Femur (tissue), 1 donor: ENCODE measurements at regions not wholly inside any gene's neighbourhood (a gene's known extent, or its start where the extent isn't known, plus 50 kb on each side); places are given as distances from the start of the nearest gene placed in this dataset.

ENCODE experiments used
- DNase-seq: peaks from one replicate; pipeline ENCODE4 v3.0.0-alpha.2; 2017

DNA sequence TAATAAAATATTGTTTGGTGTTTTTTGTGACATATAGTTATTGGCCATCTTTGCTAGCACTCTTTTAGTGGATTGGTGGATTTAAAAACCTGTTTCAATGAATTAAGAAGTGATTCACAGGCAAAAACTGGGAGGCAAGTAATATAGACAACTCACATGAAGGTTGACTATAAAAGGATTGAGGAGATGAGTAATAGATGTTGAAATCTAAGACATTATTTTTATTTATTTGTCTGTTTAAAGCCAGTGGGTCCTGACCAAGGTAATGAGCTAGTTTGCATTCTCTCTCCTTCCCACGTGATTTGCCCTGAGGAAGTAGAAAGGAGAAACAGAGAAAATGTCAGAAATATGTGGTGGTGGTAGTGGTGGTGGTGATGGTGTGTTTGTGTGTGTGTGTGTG lies 351.5 kb upstream of the ZP4 start:
- DNase-seq, result no peak

DNA sequence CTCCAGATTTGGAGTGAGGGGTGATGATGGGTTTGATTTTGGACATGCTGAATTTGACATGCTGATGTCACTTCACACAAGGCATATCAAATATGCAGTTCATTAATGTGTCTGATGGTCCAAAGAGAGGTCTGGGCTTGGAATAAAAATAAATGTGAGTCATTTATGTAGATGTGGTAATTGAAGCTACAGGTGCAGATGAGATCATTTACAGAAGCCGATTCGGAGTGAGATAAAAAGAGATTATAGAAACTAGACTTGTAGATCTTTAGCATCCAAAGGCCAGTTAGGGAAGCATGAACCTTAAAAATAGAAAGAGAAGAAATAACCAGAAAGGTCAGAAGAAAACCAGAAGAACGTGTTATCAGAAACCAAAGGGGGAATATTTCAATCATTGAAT lies 350.9 kb upstream of the ZP4 start:
- no peak for DNase-seq

DNA sequence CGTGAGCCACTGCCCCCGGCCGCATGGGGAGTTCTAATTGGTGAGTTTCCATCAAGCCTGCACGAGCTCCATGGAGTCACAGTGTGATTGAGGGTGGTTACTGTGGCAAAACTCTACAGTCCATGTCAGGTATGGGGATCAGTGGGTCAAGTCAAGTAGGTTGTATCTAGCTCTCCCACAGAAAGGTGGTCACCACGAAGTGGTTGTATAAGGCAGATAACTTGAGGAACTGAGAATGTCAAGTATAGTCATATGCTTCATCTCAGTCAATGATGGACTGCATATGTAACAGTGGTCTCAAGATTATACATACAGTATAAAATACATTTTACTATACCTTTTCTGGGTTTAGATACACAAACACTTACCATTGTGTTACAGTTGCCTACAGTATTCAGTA lies 348.6 kb upstream of the ZP4 start:
- DNase-seq, result no peak

DNA sequence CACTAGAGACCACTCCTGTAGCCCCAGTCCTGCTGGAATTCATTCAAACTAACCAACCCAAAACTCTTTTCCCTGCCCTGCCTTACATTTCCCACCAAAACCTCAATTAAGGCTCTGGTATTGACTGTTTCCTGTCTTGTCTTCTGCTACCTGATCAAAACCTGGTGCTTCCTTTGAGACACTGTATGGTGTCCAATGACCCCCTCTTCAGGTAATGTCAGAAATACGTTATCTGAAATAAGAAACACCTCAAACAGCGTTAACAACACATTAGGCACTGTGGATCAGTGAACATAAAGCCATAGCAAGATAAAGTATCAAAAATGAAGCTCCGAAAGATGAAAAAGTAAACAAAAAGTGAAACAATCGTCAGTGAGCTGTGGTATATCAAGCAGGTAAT lies 343.2 kb upstream of the ZP4 start:
- no peak for DNase-seq

DNA sequence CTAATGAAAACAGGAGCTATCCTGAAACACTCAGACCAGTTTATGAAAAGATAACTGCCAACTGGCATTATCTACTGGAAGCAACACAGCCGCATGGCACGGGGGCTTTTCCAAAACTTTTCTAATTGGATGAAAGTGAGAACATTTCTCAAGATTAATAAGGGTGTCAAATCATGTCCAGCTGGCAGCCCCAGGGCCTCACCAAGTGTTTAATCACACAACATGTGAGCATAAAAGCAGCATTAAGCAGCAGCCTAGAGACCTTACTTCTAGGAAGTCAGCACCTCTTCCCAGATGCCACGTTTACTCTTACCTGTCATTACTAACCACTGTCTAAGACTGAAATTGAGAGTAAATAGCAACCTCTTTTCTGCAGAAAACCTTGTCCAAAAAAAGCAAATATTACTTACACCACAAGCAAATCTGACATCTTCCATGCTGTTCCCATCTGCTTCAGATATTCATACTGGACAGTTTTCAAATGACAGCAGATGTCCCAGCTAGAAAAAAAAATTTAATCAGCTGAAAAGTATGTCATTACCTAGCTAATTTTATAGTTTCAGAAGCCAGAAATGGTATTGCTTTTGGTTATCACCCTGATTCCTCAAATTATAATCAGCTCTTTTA lies 341.5 kb upstream of the ZP4 start:
- DNase-seq, result peak; percentile 33

DNA sequence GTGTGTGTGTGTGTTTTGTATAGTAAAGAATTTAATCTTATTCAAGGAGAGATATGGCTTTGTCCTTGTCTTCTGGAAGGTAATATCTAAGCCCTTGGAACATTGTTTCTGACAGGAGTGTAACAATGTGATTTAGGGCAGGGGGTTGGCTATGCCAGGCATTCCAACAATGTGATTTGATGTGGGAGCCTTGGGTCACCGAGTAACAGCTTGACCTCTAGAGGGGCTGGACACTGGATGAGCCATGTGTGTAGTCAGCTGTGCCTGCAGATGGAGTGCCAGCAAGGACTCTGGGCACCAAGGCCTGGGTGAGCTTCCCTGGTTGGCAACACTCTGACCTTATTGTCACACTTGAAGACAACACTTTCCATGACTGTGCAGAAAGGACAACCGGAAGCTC lies 336.1 kb upstream of the ZP4 start:
- no peak for DNase-seq

DNA sequence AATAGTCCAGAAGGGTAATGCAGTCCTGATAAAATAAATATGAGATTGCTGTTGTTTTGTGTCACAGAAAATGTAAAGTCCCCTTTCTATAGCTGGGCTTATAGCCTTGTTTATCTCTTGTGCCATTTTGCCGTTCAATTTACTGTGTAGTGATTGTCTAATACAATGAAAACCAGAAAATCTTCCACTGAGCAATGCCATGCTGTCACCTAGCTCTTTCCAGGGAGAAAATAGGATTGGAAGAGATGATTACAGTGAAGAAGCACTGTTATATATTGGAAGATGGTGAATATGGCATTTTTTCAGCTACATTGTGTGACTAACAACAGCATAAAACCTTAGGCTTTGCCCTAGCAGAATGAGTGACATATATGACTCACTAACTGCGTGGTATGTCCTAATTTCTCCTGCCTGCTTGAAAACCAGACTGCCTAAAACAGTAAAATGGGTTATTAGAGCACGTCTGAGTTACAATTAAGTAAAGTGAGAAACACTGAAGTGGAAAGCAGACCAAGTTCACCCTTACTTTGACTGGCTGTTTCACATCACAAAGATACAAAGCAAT lies 332.4 kb upstream of the ZP4 start:
- no peak for DNase-seq

DNA sequence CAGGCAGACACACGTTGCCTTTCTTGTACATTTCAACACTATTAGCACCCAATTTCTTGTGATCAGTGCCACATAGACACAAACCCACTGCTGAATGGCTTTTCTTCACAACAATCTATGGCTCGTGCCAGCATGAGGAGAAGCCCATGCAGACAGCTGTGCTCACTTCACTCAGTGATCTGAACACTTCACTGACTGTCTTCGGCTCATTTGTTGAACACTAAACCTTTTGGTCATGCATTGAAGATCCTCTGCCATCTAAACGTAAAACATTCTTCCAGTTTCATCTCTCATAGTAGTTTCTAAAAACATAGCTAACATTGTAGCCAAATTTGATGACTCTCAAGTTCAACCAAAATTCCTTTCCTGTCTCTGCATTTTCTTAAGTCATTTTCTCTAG lies 331.0 kb upstream of the ZP4 start:
- no peak for DNase-seq

DNA sequence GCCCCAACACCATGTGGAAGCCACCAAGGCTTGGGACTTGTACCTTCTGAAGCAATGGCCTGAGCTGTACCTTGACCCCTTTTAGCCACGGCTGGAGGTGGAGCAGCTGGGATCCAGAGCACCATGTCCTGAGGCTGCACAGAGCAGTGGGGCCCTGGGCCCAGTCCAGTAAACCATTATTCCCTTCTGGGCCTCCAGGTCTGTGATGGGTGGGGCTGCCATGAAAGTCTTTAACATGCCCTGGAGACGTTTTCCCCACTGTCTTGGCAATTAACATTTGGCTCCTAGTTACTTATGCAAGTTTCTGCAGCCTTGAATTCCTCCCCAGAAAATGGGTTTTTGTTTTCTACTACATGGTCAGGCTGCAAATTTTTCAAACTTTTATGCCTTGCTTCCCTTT lies 323.7 kb upstream of the ZP4 start:
- no peak for DNase-seq

DNA sequence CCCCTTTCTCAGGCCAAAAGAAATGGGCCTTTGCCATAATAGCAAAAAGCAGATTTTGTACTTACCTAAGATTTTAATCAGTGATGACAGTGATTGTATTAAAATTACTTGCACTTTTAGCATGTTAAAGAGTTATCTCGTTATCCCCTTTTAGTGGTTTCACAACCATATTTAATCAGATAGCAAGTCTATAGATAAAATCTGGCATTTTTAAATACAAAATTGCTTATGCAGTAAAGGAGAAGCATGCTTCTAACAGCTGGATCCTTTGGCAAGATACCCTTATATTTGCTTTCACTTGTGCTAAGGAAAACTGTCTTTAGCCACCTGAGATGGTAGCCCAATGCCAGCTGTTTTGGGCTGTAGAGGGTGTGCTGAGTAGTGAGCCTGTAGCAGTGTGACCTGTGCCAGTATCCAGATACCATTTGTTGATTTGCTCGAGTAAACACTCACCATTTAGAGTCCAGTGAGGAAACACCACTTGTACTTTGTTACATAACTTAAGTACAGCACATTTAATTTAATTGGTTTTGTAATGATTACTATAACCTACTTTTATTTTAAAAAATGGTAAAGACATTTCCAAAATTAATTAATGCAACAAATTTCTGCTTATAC lies 314.4 kb upstream of the ZP4 start:
- DNase-seq, result no peak

DNA sequence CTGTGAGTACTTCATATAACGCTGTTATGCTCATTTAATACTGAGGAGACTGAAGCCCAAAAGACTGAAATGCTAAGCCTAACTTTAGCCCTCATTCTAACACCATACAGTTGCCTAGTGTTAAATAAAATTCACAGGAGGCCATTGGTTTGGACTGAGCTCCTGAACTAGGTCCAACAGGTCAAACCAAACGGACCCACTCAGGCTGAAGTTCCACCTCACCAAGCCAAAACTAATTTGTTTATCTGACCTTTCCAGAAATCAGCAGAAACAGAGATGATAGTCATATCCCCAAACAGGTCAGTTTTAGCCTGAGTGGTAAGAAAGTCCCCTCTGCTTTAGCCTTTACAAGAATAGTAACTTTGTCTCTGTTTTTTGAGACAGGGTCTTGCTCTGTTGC lies 311.3 kb upstream of the ZP4 start:
- DNase-seq, result no peak

DNA sequence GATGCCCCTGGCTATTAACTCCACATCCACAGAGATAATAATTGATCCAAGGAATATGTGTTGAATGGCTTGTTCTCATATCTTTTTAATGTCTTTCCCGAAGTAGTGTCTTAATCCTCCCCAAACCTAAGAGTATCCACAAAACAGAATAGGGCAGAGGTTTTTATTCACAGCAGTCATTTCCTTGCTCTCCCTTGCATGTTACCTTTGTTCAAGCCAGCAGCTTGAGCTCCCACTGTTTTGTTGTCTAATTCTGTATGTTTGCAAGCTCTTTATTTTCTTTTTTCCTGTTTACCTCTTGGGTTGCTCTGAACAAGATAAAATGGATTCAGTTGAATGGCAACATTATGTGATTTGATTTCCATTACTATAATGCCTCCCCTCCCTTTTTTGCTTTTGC lies 308.6 kb upstream of the ZP4 start:
- DNase-seq, result no peak

DNA sequence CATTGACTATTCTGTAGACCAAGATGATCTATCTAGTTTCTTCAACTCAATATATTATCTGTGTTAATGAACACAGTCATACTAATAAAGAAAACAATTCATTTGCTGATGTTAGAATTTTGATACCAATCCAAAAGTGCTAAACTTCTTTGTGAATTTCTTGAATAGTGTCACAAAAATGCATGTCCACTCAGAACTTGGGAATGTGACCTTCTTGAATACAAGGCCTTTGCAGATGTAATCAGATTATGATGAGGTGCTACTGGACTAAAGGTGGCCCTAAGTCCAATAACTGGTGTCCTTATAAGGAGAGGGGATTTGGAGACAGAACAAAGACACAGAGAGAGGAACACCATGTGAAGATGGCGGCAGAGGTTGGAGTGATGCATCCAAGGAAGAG lies 305.8 kb upstream of the ZP4 start:
- no peak for DNase-seq

DNA sequence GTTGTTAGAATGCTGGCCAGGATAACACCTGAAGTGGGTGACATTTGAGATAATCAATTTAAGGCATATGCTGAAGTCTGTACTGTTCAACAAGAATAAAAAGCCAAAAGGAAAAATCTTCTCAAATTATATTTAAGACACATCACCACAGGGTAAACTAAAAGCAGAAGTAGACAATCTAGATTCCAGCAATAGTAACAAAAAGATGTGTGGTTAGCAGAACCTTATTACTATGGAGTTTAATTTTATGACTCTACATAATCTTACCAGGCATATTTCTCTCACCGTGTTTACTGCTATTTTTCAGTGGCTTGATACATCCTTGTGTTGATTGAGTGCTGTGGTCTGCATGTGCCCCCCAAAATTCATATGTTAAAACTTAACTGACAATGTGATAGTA lies 300.4 kb upstream of the ZP4 start:
- DNase-seq, result no peak

DNA sequence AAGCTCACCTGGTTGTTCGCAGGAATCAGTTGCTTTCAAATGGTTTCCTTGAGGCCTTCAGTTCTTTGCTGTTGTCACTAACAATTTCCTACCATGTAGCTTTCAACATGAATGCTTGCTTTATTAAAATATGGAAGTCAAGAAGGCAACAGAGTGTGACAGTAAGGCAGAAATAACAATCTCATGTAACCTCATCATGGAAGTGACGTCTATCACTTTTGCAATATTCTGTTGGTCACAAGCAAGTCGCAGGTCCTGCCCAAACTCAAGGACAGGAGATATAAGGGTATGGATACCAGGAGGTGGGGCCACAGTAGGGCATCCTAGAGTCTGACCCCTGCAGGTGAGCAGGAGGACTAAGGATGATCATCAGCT lies 296.8 kb upstream of the ZP4 start:
- DNase-seq, result no peak

DNA sequence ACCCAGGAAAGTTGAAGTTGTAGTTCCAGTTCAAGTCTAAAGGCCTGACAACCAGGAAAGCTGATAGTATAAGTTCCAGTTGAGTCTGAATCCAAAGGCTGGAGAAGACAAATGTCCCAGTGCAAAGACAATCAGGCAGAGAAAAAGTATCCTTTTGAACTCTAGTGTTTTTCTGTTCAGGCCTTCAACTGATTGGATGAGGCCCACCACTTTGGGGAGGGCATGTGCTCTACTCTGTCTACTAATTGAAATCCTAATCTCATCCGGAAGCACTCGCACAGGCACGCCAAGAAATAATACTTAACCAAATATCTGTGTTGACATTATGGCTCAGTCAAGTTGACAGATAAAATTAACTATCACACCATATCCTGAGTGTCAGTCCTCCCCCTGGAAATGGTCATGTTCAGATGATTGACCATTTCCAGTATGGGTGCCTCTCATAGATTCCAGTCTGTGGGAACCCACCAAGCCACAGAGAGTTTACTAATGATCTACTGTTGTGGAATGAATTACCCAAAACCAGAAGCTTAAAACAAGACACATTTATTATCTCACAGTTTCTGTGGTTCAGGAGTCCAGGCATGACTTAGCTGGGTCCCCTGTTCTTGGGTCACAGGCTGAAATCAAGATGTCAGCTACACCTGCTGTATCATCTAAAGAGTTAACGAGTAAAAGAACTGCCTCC lies 296.3 kb upstream of the ZP4 start:
- no peak for DNase-seq

DNA sequence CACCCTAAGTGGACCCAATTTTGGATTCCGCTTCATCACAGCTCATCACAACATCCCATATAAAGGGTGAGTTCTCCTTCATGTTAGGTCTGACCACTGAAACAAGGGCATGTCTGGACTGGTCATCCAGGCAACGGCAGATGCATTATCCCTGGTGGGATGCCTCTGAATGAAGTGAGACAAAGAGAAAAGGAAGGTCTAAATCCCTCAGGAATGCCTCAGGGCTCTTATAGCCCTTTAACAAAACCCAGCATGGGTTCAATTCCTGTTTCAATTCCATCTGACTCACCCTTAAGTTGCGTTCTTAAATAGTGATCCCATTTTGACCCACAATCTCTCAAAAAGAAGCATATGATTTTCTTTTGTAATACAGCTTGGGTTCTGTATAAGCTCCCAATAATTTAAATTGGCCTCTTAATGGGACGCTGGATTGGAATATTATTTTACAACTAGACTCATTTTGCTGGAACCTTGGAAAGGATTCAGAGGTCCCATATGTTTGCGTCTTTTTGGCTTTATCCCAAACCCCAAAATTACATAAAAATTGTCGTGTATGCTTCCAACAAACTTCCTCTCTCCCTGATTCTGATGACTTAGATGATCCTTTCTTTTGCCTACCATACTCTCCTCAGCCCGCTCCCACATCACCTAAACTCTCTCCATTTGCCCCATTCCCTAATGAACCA lies 287.4 kb upstream of the ZP4 start:
- no peak for DNase-seq

DNA sequence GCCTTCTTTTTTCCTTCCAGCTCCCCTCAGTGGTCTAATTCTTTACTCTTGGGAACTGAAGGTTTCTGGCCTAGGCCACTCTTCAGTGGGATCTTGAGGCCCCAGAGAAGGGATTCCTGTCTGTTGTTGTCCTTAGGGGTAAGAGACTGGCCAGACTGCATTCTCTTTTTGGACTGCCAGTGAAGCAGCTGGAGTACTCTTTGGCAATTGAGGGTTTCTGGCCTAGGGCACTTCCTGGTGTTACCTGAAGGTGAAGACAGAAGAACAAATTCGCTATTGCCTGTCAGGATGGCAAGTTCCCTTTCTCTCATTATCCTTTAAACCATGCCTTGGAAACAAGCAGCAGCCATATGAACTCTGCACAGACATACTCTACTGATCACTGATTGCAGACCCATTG lies 286.6 kb upstream of the ZP4 start:
- no peak for DNase-seq

DNA sequence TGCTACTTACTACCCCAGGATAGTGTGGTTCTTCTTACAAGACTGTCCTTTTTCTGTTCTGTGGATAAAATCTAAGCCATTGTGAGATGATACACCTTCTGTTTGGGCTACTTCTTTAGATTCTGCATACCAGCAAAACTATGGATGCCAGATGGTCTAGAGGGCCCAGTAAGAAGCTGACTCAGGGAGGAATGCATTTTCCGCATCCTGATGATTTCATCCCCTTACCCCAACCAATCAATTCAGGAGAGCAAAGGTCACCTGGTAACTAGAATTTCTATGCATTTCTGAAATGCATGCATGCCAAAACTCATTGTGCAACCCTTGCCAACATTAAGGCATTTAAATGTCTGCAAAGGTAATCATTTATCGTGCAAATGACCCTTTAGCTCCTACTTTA lies 285.7 kb upstream of the ZP4 start:
- DNase-seq, result no peak

DNA sequence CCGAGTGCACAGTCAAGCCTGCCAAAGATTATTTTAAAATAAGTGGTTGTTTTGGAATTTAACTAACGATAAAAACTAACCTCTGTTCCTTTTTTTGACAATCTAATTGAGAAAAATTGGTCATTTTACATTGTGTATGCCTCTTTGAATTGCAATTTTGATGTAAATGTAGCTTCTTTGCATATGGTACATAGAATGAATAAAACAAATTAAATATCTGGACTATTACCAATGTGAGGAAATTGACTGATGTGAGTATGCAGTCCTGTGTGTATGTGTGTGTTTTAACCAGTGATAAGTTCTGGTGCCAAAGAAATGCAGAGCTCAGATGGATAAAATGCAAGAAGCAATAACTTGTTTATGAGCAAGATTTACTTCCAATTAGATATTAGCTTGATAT lies 281.3 kb upstream of the ZP4 start:
- DNase-seq, result no peak

DNA sequence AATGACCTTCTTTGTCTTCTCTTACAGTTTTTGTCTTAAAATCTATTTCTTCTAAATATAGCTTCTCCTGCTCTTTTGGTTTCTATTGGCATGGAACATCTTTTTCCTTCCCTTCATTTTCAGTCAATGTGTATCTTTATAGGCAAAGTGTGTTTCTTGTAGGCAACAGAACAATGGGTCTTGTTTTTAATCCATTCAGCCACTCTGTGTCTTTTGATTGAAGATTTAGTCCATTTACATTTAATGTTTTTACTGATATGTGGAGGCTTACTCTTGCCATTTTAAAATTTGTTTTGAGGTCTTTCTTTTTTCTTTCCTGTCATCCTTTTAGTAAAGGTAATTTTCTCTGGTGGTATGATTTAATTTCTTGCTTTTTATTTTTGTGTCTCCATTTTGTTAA lies 271.2 kb upstream of the ZP4 start:
- DNase-seq, result no peak

DNA sequence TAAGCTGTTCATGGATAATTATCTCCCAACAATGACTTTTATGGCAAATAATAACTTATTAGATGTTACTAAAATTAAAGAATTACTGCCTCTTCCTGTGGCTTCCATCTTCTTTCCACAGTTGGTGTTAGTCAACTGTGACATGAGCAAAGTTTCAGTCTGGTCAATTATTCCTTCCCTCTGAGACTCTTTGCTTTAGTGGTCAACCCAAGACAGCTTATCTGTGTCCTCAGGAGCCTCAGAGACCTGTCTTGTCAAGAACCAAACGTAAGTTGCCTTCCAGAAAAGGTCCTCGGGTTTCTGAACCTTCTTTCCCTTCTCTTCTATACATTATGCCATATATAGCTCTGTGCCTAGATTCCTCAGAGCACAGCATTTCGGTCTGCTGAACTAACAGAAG lies 263.2 kb upstream of the ZP4 start:
- no peak for DNase-seq

DNA sequence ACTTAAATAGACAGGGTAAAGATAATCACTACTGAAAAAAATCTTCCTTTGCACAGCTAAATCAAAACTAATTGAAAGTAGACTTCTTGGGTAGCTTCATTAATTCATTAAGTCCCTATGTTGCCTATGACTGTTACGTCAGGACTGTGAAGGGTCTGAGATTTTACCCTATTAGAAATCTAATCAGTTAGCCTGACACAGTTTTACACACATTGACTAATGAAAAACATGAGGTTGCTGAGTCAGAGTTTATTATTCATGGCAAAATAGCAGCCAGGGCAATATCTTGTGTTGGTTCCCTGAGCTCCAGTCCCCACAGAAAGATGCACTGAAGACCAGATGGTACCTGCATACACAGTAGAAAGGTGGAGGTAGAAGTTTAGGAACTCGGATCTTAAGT lies 262.5 kb upstream of the ZP4 start:
- no peak for DNase-seq

DNA sequence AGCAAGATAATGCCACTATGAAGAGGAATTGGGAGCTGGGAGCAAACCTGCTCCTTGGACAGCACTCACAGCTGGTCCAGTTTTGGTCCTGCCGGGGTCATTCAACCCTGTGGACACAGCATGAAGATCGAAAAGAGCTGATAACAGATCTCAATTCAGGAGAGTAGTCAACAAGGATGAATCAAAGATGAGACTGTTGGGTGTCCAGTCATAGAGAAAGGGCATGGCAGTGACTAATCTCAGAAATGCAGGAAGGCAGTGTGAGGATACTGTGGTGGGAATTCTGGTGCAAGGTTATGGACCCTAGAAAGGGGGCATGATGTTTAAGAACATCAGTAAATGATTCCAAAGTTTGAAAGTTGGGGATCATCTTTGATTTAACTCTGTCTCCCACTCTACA lies 261.4 kb upstream of the ZP4 start:
- no peak for DNase-seq
